LoVo (cell line): ENCODE measurements at regions not wholly inside any gene's neighbourhood (a gene's known extent, or its start where the extent isn't known, plus 50 kb on each side); places are given as distances from the start of the nearest gene placed in this dataset.
"Not testable (repeated sequence)": the region's sequence is repeated elsewhere in the genome, so short reads cannot be mapped to it uniquely, and the experiment has no call there.

ENCODE experiments used
- DNase-seq: peaks from one replicate; pipeline ENCODE4 v3.0.0-alpha.2; 2016; ENCODE audit warnings: low spot score

DNA sequence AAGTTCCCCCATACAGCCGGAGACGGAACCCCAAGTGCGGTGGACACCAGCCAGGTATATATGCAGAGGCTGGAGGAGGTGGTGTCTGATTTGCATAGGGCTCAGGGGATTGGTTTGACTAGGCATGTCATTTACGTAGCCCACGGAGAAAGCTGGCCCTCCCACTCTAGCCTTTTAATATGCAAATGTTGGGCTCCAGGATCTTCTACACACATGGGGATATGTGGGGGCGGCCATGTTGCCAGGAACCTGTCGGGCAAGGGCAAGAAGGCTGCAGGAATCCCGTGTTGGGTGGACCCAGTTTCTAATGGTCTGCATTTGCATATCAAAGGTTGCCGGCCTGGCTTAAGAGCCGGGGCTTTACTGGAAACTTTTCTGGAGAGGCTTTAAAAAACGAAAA is 57.4 kb downstream of the FTHL17 start:
- not testable (repeated sequence) for DNase-seq

DNA sequence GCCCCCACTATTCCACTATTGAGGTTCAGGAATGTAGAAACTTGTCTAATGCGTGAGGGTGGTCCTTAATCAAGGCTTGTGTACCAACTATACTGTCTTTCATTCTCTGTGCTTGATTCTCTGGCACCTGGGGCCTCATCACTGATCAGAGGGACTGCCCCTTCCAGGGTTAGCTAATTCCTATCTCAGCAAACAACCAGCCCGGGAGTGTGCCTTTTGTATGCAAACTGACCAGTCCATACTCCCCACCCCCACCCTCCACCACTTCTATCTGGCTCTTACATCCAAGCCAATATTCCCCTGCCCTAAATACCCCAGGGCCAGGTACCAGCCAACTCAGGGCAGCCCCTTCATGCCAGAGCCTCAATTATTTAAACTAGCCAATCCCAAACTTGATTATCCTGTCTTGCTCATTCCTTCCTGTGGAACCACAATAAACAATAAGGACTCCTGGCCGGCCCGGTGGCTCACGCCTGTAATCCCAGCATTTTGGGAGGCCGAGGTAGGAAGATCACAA is 59.3 kb downstream of the FTHL17 start:
- no peak for DNase-seq

DNA sequence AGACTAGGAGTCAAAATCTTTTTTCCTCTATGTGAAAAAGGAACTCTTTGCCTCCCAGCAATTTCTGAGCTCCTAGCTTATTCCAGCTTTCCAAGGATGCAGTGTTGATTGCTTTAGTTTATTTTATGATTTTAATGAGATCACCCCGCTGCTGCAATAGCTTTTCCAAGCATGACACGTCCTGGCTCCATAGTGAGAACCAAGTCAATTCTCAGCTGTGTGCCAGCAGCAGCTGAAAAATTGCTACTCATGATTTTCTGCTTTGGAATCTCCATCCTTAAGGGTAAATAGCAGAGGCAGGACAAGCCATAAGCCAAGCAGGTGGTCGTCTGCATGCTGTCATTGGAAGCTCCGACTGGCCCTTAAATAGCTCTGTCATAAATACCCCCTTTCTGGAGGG is 64.5 kb downstream of the FTHL17 start:
- DNase-seq, result no peak

DNA sequence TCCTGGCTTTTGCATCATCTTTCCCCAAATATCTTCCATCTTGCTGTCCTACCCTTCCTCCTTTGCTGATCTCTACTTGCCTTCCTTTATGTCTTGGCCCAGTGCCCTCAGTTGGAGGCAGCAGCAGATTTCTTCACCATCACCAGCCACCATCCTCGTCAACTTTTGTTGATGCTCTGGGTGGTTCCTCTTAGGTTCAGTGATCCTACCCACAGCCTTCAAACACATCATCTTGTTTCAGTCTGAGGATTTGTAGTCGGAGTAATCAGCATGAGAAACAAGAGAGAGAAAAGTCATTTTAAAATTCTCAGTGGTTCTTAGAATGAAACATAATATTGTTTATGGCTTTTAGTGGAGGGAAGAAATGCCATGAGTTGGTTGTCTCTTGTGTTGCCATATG is 65.8 kb downstream of the FTHL17 start:
- DNase-seq, result no peak

DNA sequence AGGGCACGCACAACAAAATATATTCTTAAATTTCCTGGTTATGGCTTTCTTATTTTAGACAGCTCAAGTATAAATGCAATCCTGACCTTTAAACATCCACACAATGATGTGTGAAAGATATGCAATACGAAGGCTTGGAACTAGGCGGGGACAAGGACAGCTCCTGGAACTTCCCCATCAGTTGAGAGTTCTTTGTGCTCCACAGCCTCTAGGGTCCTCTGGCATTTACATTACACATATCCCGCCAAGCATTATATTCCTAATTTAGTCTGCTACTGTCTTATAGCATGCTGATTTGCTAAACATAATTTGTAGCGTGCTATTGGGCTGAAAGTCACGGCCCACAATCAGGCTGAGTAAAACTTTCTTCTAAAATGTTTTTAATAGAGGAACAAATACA is 74.4 kb downstream of the FTHL17 start:
- DNase-seq, result no peak

DNA sequence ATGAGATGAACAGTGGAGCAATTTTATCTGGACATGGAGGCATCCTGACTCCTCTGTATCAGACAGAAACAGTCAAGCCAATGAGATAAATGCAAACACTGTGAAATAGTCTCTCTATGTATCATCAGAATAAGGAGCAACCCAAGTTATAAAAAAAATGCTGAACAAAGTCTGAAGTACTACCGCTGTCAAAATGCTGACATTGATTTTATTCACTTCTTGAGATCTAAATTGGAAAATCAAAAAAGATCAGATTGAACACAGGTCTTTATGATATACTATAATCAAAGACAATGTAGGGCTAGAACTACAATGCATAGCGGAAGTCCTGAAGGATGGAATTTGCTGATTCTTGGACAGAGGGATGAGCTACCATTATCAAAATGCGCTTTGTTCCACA is 76.1 kb downstream of the FTHL17 start:
- no peak for DNase-seq

DNA sequence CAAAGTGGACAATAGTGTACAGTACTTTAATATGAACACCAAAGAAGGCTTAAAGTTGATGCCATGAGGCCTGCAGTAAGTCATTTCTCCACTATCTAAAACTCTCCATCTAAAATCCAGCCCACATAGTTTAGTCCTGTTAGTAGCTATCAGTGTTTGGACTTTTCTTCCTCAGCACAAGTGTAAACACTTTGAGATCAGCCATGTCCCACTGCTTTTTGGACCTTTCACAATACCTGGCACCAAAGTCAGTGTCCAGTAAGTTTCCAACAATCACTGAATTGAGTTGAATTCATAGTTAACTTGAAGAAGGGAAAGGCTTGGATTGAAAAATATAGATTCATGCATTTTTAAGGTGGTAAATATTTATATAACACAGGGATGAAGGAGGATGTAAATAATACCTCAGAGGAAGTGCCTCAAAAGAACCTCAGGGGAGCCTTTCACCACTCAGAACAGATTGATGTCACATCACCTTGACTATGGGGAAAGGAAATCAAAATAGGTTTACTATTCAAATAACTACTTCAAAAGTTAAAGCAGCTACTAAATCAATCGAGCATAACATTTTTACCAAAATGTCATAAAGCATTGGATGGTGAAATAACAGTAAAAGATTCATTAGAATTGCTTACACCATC is 76.7 kb downstream of the FTHL17 start:
- DNase-seq, result no peak

DNA sequence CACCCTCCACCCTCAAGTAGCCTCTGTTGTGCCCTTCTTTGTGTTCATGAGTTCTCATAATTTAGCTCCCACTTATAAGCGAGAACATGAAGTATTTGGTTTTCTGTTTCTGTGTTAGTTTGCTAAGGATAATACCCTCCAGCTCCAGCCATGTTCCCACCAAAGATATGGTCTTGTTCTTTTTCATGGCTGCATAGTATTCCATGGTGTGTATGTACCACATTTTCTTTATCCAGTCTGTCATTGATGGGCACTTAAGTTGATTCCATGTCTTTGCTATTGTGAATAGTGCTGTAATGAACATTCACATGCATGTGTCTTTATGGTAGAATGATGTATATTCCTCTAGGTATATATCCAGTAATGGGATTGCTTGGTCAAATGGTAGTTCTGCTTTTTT is 77.8 kb downstream of the FTHL17 start:
- not testable (repeated sequence) for DNase-seq

DNA sequence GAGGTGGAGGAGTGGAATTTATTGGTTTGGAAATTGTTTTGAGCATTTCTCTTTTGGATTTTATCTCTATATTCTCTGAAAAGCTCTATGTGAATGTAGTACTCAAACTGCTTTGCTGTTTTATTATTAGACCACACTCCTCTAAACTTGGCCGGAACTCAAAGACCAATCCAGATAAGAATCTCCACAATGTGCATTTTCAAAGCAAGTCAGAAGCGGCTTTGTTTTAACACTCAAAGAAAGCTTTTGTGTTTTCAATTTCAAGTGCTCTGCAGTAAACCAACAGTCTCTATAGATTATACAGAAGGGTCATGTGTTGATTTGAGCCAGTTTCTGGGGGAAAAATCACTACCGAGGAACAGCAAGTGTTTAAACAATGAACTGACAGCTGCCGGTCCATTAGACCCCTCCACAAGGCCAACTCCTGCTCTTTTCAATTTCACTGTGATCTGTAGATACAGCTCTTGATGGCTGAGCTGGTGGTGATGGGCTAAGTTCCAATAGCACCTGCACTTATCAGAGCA is 79.4 kb downstream of the FTHL17 start:
- peak; percentile 4 for DNase-seq

DNA sequence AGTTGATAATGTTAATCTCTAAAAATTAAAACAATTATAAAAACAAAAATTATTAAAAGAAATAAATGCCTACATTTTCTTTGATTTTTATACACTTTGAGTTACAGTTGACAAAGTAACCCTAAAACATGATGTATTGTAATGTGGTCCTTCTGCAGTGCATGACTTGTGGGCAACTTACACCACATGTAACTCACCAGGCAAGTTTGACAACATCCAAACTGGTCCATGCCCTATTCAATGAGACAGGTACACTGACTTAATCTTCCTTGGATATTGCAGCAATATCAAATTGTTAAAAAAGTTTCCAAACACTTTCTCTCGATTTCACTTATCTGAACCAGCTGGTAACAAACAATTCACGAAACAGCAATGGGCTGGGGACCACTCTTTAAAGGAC is 81.5 kb downstream of the FTHL17 start:
- DNase-seq, result no peak

DNA sequence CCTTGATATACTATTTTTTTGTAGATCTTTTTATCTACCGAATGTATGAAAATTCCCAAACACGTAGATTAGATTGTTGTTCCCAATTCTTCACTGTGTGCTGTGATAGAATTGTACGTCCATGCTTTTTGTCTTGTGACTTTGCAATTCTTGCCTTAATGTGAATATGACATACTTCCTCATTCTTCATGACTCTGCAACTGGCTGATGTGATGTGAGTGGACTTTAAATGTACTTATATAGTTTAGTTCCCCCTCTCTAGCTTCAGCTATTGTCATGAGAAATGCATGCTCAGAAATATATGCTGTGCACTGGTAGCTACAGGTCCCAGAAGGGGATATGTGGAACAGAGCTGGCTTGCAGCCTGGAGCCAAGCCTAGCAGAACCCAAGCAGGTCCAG is 89.4 kb downstream of the FTHL17 start:
- no peak for DNase-seq

DNA sequence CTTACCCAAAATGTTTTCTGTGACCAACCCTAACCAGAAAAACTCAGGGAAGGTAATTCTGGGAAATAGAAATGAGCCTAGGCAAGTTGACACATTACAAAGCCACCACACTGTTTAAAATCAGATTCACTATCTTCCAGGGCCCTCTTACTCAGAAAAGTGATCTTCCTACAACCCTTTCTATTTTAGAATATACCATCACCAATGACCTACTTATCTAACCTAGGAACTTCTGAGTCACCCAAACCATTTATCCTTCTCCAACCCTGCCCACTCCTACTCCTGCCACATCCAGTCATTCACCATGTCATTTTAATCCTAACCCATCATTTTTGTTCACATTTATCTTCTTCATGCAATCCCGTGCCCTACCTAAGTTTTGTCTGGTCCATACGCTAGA is 89.9 kb downstream of the FTHL17 start:
- DNase-seq, result no peak

DNA sequence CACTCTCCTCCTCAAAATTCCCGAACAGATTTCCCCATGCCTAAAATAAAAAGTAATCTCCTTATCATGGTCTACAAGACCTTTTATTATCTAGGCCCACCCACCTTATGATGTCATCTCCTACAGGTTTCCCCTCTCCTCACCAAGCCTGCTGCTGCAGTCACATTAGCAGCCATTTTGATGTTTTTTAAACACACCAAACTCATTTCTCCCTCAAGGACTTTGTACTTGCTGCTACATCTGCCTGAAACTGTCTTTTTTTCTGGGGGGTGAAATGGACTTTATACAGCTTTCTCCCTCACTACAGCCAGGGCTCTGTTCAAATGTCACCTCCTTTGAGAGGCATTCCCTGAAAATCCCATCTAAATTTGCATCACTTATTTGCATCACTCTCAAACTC is 90.2 kb upstream of the TAB3 start:
- no peak for DNase-seq

DNA sequence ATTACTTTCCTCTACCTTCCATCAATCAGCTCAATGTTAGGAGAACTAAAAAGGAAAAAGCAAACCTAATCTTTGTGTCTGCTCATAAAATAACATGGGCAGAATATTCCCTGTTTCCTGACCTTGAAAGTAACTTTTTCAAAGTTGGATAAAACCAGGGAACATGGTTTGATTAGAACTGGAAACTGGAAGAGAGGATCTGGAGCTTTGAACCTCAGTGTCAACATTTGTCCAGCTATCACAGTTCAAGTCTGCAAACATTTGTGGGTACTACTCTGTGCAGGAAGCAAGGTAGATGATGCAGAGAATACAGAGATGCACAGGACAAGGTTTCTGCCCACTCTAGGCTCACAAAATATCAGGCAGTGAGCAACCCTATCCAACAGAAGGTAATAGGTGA is 86.4 kb upstream of the TAB3 start:
- DNase-seq, result no peak

DNA sequence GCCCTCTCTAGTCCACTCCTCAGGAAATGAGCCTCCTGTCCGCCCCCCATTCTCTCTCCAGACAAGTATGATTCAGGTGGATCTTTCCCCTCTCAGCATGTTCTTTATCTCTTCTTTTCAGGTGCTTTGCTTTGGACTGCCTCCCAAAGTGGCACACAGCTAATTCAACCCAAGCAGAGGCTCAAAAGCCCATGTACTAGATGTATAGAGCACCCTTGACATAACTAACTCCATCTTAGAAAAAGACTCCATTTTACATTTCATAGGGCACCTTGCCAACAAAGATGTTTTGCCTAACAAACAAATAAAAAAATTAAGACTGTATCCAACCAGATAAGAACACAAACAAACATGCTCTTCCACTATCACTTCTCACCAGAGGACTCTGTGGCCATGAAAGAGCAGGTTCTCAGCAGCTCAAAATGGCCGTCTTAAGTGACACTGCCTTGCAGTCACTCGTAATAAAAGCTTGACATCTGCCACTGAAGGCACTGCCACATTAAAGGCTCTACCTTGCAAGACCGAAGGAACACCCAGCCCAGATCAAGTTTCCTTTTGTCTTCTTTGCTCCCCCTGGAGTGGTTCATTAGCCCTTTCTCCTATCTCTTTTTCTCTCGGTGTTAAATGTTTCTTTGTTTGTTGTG is 84.9 kb upstream of the TAB3 start:
- DNase-seq, result no peak

DNA sequence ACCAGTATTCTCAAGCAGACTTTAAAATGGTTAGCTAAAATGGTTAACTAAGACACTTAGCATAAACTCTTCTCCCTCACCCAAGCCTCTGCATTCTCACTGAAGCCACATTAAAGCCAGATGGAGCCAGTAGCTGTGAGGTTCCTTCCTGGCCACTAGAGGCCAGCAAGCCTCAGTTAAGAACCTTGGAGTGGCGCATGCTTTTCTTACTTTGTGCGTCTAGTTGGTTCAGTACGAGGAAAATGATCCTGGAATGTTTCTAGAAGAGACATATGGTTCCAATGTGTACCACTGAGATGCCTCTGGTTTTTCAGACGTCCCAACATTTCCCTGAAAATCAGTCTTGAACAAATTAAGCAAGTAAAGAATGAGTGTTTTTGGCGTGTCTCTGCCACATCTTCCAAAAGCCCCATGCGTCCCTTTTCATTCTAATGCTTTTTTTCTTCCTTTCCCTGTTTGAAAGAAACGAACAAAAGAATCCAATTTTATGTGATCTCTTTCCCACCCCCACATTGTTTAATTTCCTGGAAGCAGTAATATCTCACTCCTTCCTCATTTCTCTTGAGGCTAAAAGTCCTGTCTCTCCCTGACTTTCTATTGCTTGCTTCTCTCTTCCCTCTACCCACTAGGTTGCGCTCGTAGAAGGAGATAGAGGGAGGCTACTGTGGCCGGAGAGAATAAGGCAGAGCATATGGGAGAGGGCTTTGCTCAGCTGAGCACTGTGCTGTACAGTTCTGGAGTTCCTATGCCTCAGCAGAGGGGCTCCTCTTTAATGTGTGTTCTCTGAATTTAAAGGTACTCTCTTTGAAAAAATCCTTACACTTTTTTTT is 82.9 kb upstream of the TAB3 start:
- DNase-seq, result peak; percentile 37

DNA sequence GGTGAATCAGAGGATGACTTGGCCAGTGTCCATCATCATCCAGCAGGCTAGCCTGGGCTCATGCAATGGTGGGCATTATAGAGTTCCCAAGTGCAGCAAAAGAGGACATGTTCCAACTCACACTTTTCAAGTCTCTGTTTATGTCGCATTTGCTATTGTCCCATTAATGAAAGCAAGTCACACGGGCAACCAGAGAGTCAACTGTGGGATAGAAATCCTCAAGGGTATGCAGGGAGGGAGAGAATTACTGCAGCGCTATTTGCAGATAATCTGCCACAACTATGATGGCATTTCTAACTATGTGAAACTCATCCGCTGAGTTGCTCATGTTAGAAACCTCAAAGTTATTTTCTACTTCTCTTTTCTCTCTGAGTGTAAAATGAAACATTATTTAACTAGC is 78.5 kb upstream of the TAB3 start:
- DNase-seq, result no peak

DNA sequence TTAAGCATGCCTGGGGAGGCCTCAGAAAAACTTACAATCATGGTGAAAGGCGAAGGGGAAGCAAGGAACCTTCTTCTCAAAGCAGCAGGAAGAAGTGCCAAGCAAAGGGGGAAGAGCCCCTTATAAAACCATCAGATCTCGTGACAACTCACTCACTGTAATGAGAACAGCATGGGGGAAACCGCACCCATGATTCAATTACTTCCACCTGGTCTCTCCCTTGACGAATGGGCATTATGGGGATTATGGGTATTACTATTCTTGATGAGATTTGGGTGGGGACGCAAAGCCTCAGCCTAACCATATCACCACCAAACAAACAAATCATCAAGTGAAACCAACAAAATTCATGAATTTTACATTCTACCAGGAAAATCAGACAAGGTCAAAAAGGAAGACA is 76.7 kb upstream of the TAB3 start:
- DNase-seq, result no peak

DNA sequence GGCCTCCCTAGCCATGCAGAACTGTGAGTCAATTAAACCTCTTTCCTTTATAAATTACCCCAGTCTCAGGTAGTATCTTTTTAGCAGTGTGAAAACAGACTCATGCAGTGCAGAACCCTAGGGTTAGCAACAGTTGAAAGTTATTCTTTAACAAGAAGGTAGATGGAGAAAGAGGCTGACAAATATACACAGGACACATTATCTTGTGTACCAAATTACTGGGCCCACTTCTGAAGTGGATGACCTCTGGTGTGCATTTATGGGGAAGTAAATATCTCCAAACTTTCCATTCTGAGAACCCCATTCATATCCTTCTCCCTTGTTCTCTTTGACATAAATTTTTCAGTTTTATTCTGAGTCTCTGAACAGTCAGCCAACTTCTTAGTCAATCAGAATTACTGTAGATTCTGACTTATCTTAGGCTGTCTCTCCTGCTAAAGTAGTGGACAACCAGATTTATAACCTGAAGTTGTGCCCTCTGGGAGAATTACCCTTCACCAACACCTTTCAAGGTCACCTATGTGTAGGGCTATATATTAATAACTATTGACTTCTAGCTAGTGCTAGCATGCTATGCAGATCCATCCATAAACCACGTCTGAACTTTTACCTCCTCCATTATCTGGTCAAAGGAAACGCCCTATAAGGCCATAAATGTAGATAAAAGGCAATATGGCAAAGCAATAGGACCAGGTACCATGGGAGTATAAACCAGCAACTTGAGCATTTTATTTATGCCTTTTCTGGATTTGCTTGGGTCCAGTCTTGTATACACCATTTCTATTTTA is 72.5 kb upstream of the TAB3 start:
- no peak for DNase-seq

DNA sequence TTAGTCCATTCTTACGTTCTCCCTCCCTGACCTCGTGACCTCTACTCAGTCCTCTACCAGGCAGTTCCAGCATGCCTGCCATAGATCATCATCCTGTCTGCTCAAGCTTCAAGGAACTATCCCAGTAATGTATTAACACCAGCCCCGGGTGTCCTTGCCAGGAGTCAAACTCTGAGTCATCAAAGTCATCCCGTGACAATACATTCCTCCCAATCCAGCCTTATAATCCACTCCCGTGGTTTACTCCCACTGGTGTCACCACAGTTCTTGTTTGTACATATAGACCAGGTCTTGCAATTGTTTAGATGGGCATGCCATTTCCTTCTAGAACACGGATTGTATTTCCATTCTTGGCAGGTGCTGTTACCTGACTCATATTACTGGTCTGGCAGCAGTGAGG is 68.7 kb upstream of the TAB3 start:
- DNase-seq, result peak; percentile 0

DNA sequence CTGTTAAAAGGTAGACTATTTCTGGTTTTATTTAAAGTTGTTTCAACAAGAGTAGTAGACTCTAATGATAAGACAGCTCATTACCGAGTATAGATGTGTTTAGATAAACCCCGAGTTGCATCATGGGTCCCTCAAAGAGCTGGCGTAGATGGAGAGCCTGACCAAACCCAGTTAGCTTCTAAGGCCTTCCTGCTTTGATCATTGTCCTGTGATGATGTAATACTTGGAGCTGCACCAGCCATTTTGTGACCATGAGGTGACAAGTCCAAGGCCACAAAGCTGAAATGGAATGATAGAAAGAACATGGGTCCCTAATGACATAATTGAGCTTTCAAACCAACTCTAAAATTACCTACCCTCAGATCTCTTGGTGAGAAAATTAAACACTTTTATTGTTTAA is 66.6 kb upstream of the TAB3 start:
- DNase-seq, result no peak

DNA sequence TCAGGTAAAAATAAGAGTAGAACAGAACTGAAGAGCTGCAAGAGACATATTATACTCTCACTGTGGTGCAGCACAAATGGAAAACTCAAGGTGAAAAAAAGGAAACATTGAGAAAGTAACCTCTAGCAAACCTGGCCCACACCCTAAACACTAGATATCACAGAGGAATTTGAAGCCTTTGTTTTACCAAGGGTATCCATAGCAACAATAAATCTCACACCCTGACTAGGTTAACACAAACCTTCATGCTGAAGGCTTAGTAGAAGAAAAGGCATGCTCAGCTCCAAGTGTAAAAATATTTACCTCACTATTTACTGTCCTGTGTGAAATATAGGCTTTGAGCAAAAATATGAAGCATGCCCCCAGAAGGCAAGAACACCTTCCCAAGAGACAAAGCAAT is 61.9 kb upstream of the TAB3 start:
- DNase-seq, result no peak
